ENCODE measurements at regions not wholly inside any gene's neighbourhood (a gene's known extent, or its start where the extent isn't known, plus 50 kb on each side); places are given as distances from the start of the nearest gene placed in this dataset.

DNA sequence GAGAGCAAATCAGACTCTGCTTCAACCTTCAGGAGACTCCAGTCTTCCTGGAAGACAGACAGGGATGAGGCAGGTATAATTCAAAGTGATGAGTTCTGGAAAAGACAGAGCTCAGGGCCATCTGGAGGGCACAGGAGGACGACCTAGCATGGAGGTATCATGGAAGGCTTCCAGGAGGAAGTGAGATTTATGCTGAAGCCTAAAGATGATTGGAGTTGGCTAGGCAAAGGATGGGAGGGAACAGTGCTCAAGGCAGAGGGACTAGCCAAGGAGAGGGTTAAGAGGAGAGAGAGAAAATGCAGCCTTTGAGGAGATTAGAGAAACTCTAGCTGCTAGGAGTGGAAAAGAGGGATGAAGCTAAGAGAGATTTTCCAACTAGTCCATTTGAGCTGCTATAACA lies 438.5 kb downstream of the MED13L start:
- ChIA-PET CTCF (interaction anchor here (0.8 kb wide), 1 partner anchor 42 kb away, joined by 3 read pairs; no protein-coding TSS in a partner anchor), POLR2A (no interaction called here)
- H3K27ac ChIP-seq (ENCODE audit: low read depth in 2 of 2, low read length in 1 of 2): no peak overlapping the region
- WGBS (ENCODE audit: low lambda C conversion rate): 4% methylated on average over 1 of the region's 1 CpG
- no peak overlapping the region for H2AFZ ChIP-seq (ENCODE audit: low read depth)
- no peak for DNase-seq
- TF ChIP-seq TAF1 (IDR thresholded peaks at IDR 0.05; ENCODE audit: borderline replicate concordance, low read depth, low read length) (no peak), NFIC (IDR thresholded peaks at IDR 0.05; ENCODE audit: borderline replicate concordance) (no peak)
- H3K36me3 ChIP-seq (replicated peaks in 1 of 2; ENCODE audit: control insufficient read depth in 1 of 2, insufficient read depth in 2 of 2, low read length in 1 of 2): no peaks in the 10 kb centered on the region
- H3F3A ChIP-seq (replicated peaks; ENCODE audit: insufficient read depth): no peaks in the 10 kb centered on the region
- no peaks in the 10 kb centered on the region for H3K9me2 ChIP-seq
- no peaks in the 10 kb centered on the region for H3K79me2 ChIP-seq (ENCODE audit: insufficient read depth)
- no peak overlapping the region for H3K4me2 ChIP-seq
- no peaks in the 10 kb centered on the region for H3K9me3 ChIP-seq
- no peak overlapping the region for H3K9ac ChIP-seq
- H3K4me1 ChIP-seq (ENCODE audit: control insufficient read depth in 1 of 2, insufficient read depth in 2 of 2, low read depth in 1 of 2, low read length in 1 of 2): no peaks in the 10 kb centered on the region; a peak in 1 of 4 replicates
- no peaks in the 10 kb centered on the region for H4K20me1 ChIP-seq (ENCODE audit: insufficient read depth)
- no peak overlapping the region for H3K4me3 ChIP-seq (ENCODE audit: low read depth in 2 of 2, low read length in 1 of 2)
- H3K27me3 ChIP-seq (ENCODE audit: insufficient read depth): no peaks in the 10 kb centered on the region

DNA sequence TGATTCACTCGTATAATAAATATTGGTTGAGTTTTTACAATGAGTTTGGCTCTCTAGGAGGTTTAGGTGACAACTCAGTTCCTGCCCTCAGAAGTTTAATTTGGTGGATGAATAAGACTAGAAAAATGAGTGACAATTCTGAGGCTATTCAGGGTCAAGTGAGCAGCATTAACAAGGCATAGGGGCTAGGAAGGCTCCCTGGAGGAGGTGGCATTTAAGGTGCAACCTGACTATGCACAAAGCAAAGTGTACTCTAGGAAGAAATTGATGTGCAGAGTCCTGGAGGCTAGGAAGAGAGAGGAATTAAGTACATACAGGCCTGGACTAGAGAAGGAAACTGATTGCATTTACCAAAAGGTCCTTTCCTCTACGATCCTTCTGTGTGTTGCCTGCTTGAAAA lies 440.3 kb downstream of the MED13L start:
- CTCF ChIA-PET: no interaction called here

More for the DNA sequence above, 440.3 kb downstream of the MED13L start:
- no peaks in the 10 kb centered on the region; a peak in 1 of 4 replicates for H3K4me1 ChIP-seq (ENCODE audit: control insufficient read depth in 1 of 2, insufficient read depth in 2 of 2, low read depth in 1 of 2, low read length in 1 of 2)
- no peaks in the 10 kb centered on the region for H3K9me3 ChIP-seq
- H2AFZ ChIP-seq (ENCODE audit: low read depth): no peak overlapping the region
- H3K27ac ChIP-seq (ENCODE audit: low read depth in 2 of 2, low read length in 1 of 2): no peak overlapping the region
- no peaks in the 10 kb centered on the region for H3K79me2 ChIP-seq (ENCODE audit: insufficient read depth)
- no peak for DNase-seq
- 43% methylated on average over 2 of the region's 2 CpGs for whole genome bisulfite sequencing (ENCODE audit: low lambda C conversion rate)
- no peaks in the 10 kb centered on the region for H3K27me3 ChIP-seq (ENCODE audit: insufficient read depth)
- H3K4me3 ChIP-seq (ENCODE audit: low read depth in 2 of 2, low read length in 1 of 2): no peak overlapping the region
- H3K36me3 ChIP-seq (replicated peaks in 1 of 2; ENCODE audit: control insufficient read depth in 1 of 2, insufficient read depth in 2 of 2, low read length in 1 of 2): no peaks in the 10 kb centered on the region
- POLR2A ChIA-PET: no interaction called here
- no peak overlapping the region for H3K9ac ChIP-seq
- H3K9me2 ChIP-seq: no peaks in the 10 kb centered on the region
- H3K4me2 ChIP-seq: no peak overlapping the region
- no peaks in the 10 kb centered on the region for H3F3A ChIP-seq (replicated peaks; ENCODE audit: insufficient read depth)
- H4K20me1 ChIP-seq (ENCODE audit: insufficient read depth): no peaks in the 10 kb centered on the region
- TF ChIP-seq, protein P1, sequence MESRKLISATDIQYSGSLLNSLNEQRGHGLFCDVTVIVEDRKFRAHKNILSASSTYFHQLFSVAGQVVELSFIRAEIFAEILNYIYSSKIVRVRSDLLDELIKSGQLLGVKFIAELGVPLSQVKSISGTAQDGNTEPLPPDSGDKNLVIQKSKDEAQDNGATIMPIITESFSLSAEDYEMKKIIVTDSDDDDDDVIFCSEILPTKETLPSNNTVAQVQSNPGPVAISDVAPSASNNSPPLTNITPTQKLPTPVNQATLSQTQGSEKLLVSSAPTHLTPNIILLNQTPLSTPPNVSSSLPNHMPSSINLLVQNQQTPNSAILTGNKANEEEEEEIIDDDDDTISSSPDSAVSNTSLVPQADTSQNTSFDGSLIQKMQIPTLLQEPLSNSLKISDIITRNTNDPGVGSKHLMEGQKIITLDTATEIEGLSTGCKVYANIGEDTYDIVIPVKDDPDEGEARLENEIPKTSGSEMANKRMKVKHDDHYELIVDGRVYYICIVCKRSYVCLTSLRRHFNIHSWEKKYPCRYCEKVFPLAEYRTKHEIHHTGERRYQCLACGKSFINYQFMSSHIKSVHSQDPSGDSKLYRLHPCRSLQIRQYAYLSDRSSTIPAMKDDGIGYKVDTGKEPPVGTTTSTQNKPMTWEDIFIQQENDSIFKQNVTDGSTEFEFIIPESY (IDR thresholded peaks at IDR 0.05; ENCODE audit: borderline replicate concordance, low read depth): no peak
- no peak for TF ChIP-seq FOSL2 (IDR thresholded peaks at IDR 0.05; ENCODE audit: borderline replicate concordance, low read depth)
- TF ChIP-seq TAF1 (IDR thresholded peaks at IDR 0.05; ENCODE audit: borderline replicate concordance, low read depth, low read length): no peak
- no peak for TF ChIP-seq RCOR1 (IDR thresholded peaks at IDR 0.05; ENCODE audit: low read length)
- TF ChIP-seq, protein P2, sequence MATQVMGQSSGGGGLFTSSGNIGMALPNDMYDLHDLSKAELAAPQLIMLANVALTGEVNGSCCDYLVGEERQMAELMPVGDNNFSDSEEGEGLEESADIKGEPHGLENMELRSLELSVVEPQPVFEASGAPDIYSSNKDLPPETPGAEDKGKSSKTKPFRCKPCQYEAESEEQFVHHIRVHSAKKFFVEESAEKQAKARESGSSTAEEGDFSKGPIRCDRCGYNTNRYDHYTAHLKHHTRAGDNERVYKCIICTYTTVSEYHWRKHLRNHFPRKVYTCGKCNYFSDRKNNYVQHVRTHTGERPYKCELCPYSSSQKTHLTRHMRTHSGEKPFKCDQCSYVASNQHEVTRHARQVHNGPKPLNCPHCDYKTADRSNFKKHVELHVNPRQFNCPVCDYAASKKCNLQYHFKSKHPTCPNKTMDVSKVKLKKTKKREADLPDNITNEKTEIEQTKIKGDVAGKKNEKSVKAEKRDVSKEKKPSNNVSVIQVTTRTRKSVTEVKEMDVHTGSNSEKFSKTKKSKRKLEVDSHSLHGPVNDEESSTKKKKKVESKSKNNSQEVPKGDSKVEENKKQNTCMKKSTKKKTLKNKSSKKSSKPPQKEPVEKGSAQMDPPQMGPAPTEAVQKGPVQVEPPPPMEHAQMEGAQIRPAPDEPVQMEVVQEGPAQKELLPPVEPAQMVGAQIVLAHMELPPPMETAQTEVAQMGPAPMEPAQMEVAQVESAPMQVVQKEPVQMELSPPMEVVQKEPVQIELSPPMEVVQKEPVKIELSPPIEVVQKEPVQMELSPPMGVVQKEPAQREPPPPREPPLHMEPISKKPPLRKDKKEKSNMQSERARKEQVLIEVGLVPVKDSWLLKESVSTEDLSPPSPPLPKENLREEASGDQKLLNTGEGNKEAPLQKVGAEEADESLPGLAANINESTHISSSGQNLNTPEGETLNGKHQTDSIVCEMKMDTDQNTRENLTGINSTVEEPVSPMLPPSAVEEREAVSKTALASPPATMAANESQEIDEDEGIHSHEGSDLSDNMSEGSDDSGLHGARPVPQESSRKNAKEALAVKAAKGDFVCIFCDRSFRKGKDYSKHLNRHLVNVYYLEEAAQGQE (IDR thresholded peaks at IDR 0.05; ENCODE audit: low read depth, low read length): no peak
- no peak for TF ChIP-seq SIN3A (IDR thresholded peaks at IDR 0.05; ENCODE audit: borderline replicate concordance, low read depth, low read length)
- TF ChIP-seq TCF12 (IDR thresholded peaks at IDR 0.05): no peak
- no peak for TF ChIP-seq YY1 (IDR thresholded peaks at IDR 0.05; ENCODE audit: low read depth)
- TF ChIP-seq, protein P3, sequence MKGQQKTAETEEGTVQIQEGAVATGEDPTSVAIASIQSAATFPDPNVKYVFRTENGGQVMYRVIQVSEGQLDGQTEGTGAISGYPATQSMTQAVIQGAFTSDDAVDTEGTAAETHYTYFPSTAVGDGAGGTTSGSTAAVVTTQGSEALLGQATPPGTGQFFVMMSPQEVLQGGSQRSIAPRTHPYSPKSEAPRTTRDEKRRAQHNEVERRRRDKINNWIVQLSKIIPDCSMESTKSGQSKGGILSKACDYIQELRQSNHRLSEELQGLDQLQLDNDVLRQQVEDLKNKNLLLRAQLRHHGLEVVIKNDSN (IDR thresholded peaks at IDR 0.05; ENCODE audit: borderline replicate concordance, low read depth): no peak
- TF ChIP-seq ELF1 (IDR thresholded peaks at IDR 0.05): no peak

All from SK-N-SH (cell line).